Activated effector memory CD4-positive, alpha-beta T cell treated with anti-CD3 and anti-CD28 coated beads, Interleukin-2, amount 50 U/mL, for 16 hours (primary cell): ENCODE measurements at regions not wholly inside any gene's neighbourhood (a gene's known extent, or its start where the extent isn't known, plus 50 kb on each side); places are given as distances from the start of the nearest gene placed in this dataset.

Experiments
- DNase-seq: peaks from one replicate; pipeline ENCODE4 v3.0.0-alpha.2; 2020

- DNase-seq: no peak
Measured at GRCh38 chr18:24678107-24678506, 217.7 kb downstream of the HRH4 start.

GRCh38 chr18:24678626-24679025 lies 218.2 kb downstream of the HRH4 start:
- no peak for DNase-seq

DNA sequence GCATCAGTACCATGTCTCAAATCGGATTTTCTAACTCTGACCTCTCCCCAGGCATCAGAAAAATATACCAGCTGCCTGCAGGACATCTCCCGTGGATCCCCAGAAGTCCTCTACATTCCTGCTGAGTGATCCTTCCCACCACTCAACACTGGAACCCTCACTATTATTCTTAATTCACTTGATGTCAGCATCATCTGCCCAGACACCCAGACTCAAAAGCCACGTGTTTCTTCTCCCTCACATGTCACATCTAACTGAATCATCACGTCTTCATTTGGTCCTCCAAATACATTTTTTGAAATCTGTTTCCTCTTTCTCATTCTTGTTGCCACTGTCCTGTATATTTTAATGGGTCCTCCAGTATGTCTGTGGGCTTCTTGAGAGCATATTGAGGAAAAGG lies 218.6 kb downstream of the HRH4 start:
- DNase-seq: no peak

DNA sequence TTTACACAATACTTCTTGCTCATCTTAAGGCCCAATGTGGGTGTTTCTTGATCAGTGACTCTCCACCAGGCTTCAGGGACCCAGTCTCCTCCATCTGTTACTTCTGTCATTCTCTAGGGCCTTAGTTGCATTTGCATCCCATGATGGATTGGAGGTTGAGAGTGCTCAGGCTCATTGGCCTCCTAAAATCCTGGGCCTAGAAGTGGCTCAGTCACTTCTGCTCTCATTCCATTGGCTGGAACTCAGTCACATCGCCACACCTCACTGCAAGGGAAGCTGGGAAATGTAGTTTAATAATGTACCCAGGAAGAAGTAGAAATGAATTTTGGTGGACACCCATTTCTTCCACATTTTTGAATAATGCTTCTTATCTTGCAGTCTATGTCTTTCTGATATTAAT lies 223.5 kb downstream of the HRH4 start:
- DNase-seq: no peak

GRCh38 chr18:24685254-24685959 lies 225.0 kb downstream of the HRH4 start:
- no peak for DNase-seq

- DNase-seq: no peak
Measured at GRCh38 chr18:24695168-24695567, 234.7 kb downstream of the HRH4 start.

DNA sequence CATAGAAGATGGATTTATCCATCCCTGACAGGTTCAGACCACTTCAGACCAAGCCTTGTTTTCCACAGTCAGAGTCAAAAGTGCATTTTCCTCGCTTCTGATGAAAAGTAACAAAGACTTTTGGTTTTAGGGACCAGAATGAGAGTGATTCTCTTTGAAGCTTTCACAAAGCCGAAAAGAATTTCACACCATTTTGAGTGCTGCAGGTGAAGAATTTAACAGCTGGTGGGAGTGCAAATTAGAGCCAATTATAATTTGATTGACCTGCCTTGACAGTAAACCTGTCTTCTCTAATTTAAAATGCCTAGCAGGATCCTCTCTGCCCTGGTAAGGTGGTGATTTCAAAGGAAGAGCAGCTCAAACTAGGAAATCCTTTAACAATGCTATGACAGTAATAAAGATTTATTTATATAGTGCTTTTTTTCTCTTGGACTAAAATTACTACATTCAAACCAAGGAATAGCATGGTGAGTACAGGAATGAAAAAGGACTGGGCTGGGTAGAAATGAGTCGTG lies 241.6 kb downstream of the HRH4 start:
- DNase-seq: no peak

DNA sequence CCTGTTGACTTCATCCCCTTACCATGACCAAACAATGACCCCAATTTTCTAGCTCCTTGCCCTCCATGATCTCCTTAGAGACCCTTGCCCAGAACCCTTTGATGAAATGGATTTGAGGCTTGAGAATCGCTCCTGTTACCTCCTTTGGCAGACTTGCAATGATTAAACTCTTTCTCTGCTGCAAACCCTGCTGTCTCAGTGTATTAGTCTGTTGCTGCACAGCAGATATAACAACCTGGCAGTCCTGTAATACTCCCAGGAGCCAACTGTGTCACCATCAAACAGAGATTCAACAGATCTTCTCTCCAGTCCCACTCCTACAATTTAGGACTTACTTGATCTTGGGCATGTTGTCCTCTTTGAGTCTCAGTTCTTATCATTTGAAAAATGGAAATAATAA lies 242.9 kb downstream of the HRH4 start:
- no peak for DNase-seq

DNA sequence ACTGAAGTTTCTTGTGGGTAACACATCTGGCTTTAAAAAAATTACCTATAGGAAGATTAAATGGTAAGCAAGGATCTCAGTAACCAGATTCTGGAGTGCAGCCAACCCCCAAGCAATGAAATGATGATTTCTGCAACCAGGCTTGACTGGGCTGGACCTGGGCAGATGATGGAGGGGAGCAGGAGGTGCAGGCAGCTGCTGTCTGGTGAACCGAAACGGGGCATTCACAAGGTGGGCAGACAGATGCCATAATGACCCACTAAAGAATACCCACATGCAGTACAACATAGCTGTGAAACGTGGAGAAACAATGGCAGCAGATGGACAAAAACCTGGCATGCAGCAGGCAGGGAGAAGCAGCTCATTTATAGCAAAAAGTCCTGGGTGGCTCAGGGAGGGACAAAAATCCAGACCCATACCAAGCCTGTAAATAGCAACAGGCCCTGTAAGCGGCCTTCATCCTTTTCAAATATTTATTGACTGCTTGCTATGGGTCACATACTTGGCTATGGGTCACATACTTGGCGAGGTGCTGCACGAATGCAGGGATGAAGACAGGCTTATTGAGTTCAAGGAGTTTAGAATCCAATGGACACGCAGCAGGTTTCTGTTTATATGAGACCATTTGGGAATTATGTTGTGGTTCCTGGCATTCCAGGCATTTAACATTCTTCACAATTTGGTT lies 244.7 kb downstream of the HRH4 start:
- no peak for DNase-seq

- no peak for DNase-seq
Measured at GRCh38 chr18:24710474-24710873, 250.0 kb downstream of the HRH4 start.

DNA sequence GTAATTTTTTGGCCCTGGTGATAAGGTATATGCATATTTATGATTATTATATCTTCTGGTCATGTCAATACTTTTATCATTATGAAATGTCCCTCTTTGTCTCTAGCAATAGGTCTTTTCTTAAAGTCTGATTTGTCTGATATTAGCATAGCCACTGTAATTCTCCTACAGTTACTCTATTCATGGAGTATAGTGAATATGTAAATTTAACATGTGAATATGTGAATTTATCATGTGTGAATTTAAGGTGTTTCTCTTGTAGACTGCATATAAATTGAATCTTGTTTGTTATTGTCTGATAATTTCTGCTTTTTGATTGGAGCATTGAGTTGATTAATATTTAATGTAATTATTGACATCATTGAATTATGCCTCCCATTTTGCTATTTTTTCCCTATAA lies 259.4 kb downstream of the HRH4 start:
- DNase-seq: no peak

GRCh38 chr18:24721388-24721787 lies 261.0 kb downstream of the HRH4 start:
- DNase-seq: no peak

DNA sequence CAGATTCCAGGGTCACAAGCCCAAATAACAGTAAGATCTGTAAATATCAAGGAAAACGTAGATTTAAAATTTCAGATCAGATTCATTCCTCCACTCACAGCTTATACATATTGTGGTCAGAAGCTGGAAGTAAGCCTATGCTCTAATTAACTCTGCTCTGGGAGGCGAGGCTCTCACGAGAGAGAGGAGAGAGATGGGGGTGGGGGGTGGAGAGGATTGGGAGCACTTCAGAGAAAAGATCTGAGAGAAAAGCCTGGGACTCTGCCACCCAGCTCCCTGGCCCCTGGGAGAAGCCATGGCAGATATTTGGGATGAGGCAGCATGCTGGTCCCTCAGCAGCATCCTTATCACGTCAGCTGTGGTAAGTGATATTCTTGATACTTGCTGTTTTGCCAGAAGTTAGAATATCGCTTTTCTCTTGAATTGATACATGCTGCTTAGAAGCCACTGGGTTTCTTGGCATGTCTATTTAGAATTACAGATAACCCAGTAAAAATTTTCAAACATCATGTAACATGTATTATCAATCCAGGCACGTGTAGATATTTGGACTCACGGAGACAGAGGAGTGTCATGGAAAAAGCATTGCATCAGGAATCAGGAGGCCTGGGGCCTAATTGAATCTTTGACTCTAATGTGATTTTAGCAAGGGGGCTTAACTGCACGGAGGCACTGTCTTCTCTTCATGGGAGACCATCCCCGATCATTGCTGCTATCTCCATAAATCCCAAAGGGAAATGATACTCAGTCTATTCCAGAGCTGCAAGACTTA lies 265.4 kb downstream of the HRH4 start:
- no peak for DNase-seq

DNA sequence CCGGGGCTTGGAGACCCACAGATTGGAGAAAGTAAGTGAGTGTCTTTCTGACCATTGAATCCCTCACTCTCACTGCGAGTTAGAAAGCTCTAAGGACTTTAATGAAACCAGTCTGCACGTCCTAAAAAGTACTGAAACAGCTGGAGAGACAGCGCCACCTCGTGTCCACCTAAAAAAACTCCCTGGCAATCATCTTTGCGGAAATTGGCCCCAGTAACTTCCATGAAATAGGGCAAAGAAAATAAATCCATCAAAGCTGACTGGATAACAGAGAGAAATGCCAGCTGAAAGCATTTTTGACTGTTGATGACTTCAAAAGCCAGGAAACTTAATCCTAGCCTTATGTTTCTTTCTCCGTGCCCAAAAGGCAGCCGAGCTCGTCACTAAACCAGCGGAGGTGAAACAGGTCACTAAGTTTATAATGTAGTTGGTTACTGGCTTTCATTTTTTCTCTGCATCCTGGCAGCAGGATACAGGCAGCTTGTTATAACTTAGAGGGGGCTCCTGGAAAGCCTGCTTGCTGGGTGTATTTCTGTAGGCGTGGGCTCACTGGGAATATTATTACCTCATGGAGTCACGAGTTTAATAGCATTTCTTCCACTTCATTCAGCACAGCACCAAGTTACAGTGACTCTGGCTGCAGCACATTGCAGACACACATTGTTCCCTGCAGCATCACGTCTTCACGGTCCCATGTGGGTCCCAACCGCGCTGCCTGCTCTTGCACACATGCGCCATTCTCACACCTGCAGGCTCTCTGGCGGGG lies 266.5 kb downstream of the HRH4 start:
- peak; percentile 79 for DNase-seq

DNA sequence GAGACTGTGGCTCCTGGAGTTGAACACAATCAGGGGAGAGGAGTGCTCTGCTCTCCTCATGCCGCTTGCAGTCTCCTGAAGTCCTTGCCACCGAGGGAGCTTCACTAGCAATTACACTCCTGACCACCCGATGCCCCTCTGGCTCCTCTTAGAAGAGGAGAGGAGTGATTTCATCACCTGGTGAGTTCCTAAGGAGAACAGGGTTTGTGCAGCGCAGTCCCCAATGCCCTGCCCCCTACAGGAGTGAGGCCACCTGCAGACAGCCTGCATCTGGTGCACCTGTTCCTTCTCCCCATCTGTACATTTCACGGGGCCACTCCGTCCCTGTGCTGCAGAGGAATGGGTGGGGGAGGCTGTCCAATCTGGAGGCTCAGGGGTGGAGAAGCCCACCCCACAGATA lies 267.2 kb downstream of the HRH4 start:
- DNase-seq: no peak

- no peak for DNase-seq
Measured at GRCh38 chr18:24731158-24731557, 270.7 kb downstream of the HRH4 start.

GRCh38 chr18:24731981-24732380 lies 271.5 kb downstream of the HRH4 start:
- DNase-seq: no peak

- DNase-seq: no peak
Measured at GRCh38 chr18:24734058-24734457, 273.6 kb downstream of the HRH4 start.

GRCh38 chr18:24735624-24736231 lies 275.3 kb downstream of the HRH4 start:
- no peak for DNase-seq

- DNase-seq: no peak
Measured at GRCh38 chr18:24736662-24737330, 276.4 kb downstream of the HRH4 start.

DNA sequence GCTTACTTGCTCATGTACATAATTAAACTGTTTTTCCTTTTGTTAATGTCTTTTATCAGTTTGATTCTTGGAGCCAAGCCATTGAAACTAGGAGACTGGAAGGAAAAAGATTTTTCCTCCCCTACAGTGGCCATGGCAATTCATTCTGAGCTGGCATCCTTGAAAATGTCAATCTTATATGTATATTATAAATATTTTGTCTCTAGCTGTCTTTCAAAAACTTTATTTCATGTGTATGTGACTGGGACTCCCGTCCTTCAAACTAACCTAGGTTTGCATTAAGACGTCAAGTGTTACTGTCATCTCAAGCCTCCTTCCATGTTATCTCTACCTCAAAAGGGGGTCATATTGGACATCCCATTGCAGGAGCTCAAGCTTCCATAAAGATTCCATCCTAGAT lies 280.4 kb downstream of the HRH4 start:
- DNase-seq: no peak

- DNase-seq: no peak
Measured at GRCh38 chr18:24741321-24741720, 280.9 kb downstream of the HRH4 start.
